ENCODE measurements at regions not wholly inside any gene's neighbourhood (a gene's known extent, or its start where the extent isn't known, plus 50 kb on each side); places are given as distances from the start of the nearest gene placed in this dataset.

GRCh38 chr10:78700413-78700812 is 368.4 kb upstream of the ZMIZ1 start:
- H3K36me3 ChIP-seq (ENCODE audit: insufficient read depth, low read length) = no peaks in the 10 kb centered on the region
- no peak for DNase-seq (ENCODE audit: low spot score)
- H3K4me1 ChIP-seq (ENCODE audit: insufficient read depth, low read length, poor library complexity, severe bottlenecking) = no peaks in the 10 kb centered on the region
- H2AFZ ChIP-seq (ENCODE audit: low read length) = no peak overlapping the region
- no peaks in the 10 kb centered on the region for H3K79me2 ChIP-seq (ENCODE audit: insufficient read depth, low read depth, low read length)
- H3K9me3 ChIP-seq (ENCODE audit: low read length) = no peaks in the 10 kb centered on the region
- ChIA-PET CTCF (ENCODE audit: unreplicated experiment) (no interaction called here), POLR2A (no interaction called here)
- H3K4me2 ChIP-seq (ENCODE audit: low read length) = no peak overlapping the region
- intact Hi-C loops (cut with micrococcal nuclease; ENCODE audit: unreplicated experiment) = no loop called here
- no peak for TF ChIP-seq EZH2phosphoT487 (IDR thresholded peaks at IDR 0.05; ENCODE audit: borderline replicate concordance, low read depth, low read length)
- TF ChIP-seq CTCF (conservative IDR thresholded peaks at IDR 0.05; ENCODE audit: low read length) = no peak
- H3K4me3 ChIP-seq (ENCODE audit: low read depth, low read length, poor library complexity, severe bottlenecking) = no peak overlapping the region
- no peaks in the 10 kb centered on the region for H4K20me1 ChIP-seq (ENCODE audit: insufficient read depth, low read length)
- no peak overlapping the region for H3K27ac ChIP-seq (ENCODE audit: low read depth, low read length, poor library complexity, severe bottlenecking)
- no TSS peak for BruUV-seq (replicated peaks)
- H3K9me2 ChIP-seq (ENCODE audit: insufficient read depth, low read length) = no peaks in the 10 kb centered on the region

GRCh38 chr10:78700816-78701520 is 367.8 kb upstream of the ZMIZ1 start:
- Histone ChIP-seq H3K4me3 (ENCODE audit: low read depth, low read length, poor library complexity, severe bottlenecking) (no peak overlapping the region), H3K27ac (ENCODE audit: low read depth, low read length, poor library complexity, severe bottlenecking) (no peak overlapping the region), H3K4me1 (ENCODE audit: insufficient read depth, low read length, poor library complexity, severe bottlenecking) (no peaks in the 10 kb centered on the region), H2AFZ (ENCODE audit: low read length) (no peak overlapping the region), H3K36me3 (ENCODE audit: insufficient read depth, low read length) (no peaks in the 10 kb centered on the region), H3K4me2 (ENCODE audit: low read length) (no peak overlapping the region), H3K79me2 (ENCODE audit: insufficient read depth, low read depth, low read length) (no peaks in the 10 kb centered on the region), H4K20me1 (ENCODE audit: insufficient read depth, low read length) (no peaks in the 10 kb centered on the region), H3K9me3 (ENCODE audit: low read length) (no peaks in the 10 kb centered on the region), H3K9me2 (ENCODE audit: insufficient read depth, low read length) (no peaks in the 10 kb centered on the region)
- ChIA-PET CTCF (ENCODE audit: unreplicated experiment) (no interaction called here), POLR2A (no interaction called here)
- no peak for TF ChIP-seq CTCF (conservative IDR thresholded peaks at IDR 0.05; ENCODE audit: low read length)
- TF ChIP-seq EZH2phosphoT487 (IDR thresholded peaks at IDR 0.05; ENCODE audit: borderline replicate concordance, low read depth, low read length) = no peak
- intact Hi-C loops (cut with micrococcal nuclease; ENCODE audit: unreplicated experiment) = no loop called here
- no TSS peak for BruUV-seq (replicated peaks)
- DNase-seq (ENCODE audit: low spot score) = no peak

- CTCF ChIA-PET (ENCODE audit: unreplicated experiment) = no interaction called here
- intact Hi-C loops (cut with micrococcal nuclease; ENCODE audit: unreplicated experiment) = no loop called here
- no peaks in the 10 kb centered on the region for H3K4me1 ChIP-seq (ENCODE audit: insufficient read depth, low read length, poor library complexity, severe bottlenecking)
Measured at GRCh38 chr10:78702186-78702585, 366.6 kb upstream of the ZMIZ1 start.

More at GRCh38 chr10:78702186-78702585, 366.6 kb upstream of the ZMIZ1 start:
- Histone ChIP-seq H3K9me3 (ENCODE audit: low read length) (no peaks in the 10 kb centered on the region), H3K9me2 (ENCODE audit: insufficient read depth, low read length) (no peaks in the 10 kb centered on the region), H3K4me3 (ENCODE audit: low read depth, low read length, poor library complexity, severe bottlenecking) (no peak overlapping the region), H3K36me3 (ENCODE audit: insufficient read depth, low read length) (no peaks in the 10 kb centered on the region), H3K79me2 (ENCODE audit: insufficient read depth, low read depth, low read length) (no peaks in the 10 kb centered on the region), H4K20me1 (ENCODE audit: insufficient read depth, low read length) (no peaks in the 10 kb centered on the region), H3K27ac (ENCODE audit: low read depth, low read length, poor library complexity, severe bottlenecking) (no peak overlapping the region), H2AFZ (ENCODE audit: low read length) (no peak overlapping the region), H3K4me2 (ENCODE audit: low read length) (no peak overlapping the region)
- DNase-seq (ENCODE audit: low spot score) = no peak
- TF ChIP-seq CTCF (conservative IDR thresholded peaks at IDR 0.05; ENCODE audit: low read length) (no peak), EZH2phosphoT487 (IDR thresholded peaks at IDR 0.05; ENCODE audit: borderline replicate concordance, low read depth, low read length) (no peak)
- POLR2A ChIA-PET = no interaction called here
- no TSS peak for BruUV-seq (replicated peaks)

Data from OCI-LY7 (cell line).